Osteocyte (in vitro differentiated cells): ENCODE measurements at regions not wholly inside any gene's neighbourhood (a gene's known extent, or its start where the extent isn't known, plus 50 kb on each side); places are given as distances from the start of the nearest gene placed in this dataset.
A peak's percentile ranks its signal among the peaks of the same experiment; 100 is the strongest.

Source experiments
- DNase-seq: peaks from one replicate; pipeline ENCODE4 v3.0.0; 2021; ENCODE audit warnings: mixed read lengths; ENCODE audit not compliant: unreplicated experiment; ENCODE audit errors: extremely low spot score
- H3K27ac Mint-ChIP-seq: one replicate; pipeline ENCODE4 v1.8.0; 2021; ENCODE audit warnings: mild to moderate bottlenecking, mixed read lengths; ENCODE audit not compliant: unreplicated experiment
- H3K27me3 Mint-ChIP-seq: one replicate; pipeline ENCODE4 v1.8.0; 2021; ENCODE audit warnings: mixed read lengths; ENCODE audit not compliant: unreplicated experiment
- H3K36me3 Mint-ChIP-seq: one replicate; pipeline ENCODE4 v1.8.0; 2021; ENCODE audit warnings: mixed read lengths; ENCODE audit not compliant: unreplicated experiment
- H3K4me1 Mint-ChIP-seq: one replicate; pipeline ENCODE4 v1.8.0; 2021; ENCODE audit warnings: mixed read lengths; ENCODE audit not compliant: unreplicated experiment
- H3K4me3 Mint-ChIP-seq: one replicate; pipeline ENCODE4 v1.8.0; 2021; ENCODE audit warnings: mild to moderate bottlenecking, moderate library complexity, mixed read lengths; ENCODE audit not compliant: unreplicated experiment
- H3K9me3 Mint-ChIP-seq: one replicate; pipeline ENCODE4 v1.8.0; 2021; ENCODE audit warnings: mixed read lengths; ENCODE audit not compliant: unreplicated experiment
- CTCF ChIP-seq: fragments of 200-600 bp; sonication (generic); IDR thresholded peaks from 2 replicates; pipeline ENCODE4 v1.5.0; 2021; ENCODE audit warnings: antibody characterized with exemption, mild to moderate bottlenecking, moderate library complexity

- no peak for DNase-seq
- Mint-ChIP-seq H3K36me3 (peaks cover 4% of the 10 kb centered on the region), H3K27ac (no peak overlapping the region), H3K4me1 (no peaks in the 10 kb centered on the region), H3K9me3 (peaks cover 17% of the 10 kb centered on the region), H3K27me3 (no peaks in the 10 kb centered on the region), H3K4me3 (no peak overlapping the region)
- TF ChIP-seq CTCF, result no peak
Measured at GRCh38 chr3:189557824-189558223, 73.4 kb upstream of the TP63 start.

GRCh38 chr3:189561256-189561655 is 69.9 kb upstream of the TP63 start:
- Mint-ChIP-seq H3K27ac (no peak overlapping the region), H3K36me3 (peaks cover 4% of the 10 kb centered on the region), H3K27me3 (no peaks in the 10 kb centered on the region), H3K9me3 (peaks cover 17% of the 10 kb centered on the region), H3K4me3 (no peak overlapping the region), H3K4me1 (peaks cover 11% of the 10 kb centered on the region)
- no peak for TF ChIP-seq CTCF
- DNase-seq, result no peak

GRCh38 chr3:189563853-189564563 is 67.2 kb upstream of the TP63 start:
- Mint-ChIP-seq H3K4me3 (no peak overlapping the region), H3K27ac (peak overlapping the region; percentile 71), H3K9me3 (no peaks in the 10 kb centered on the region), H3K4me1 (peaks cover 17% of the 10 kb centered on the region), H3K36me3 (no peaks in the 10 kb centered on the region), H3K27me3 (no peaks in the 10 kb centered on the region)
- TF ChIP-seq CTCF, result peak; percentile 8
- no peak for DNase-seq

- DNase-seq, result no peak
- Mint-ChIP-seq H3K9me3 (no peaks in the 10 kb centered on the region), H3K36me3 (no peaks in the 10 kb centered on the region), H3K27me3 (no peaks in the 10 kb centered on the region), H3K4me1 (peaks cover 22% of the 10 kb centered on the region), H3K27ac (no peak overlapping the region), H3K4me3 (no peak overlapping the region)
- no peak for TF ChIP-seq CTCF
Measured at GRCh38 chr3:189566550-189567130, 64.5 kb upstream of the TP63 start.

- no peaks in the 10 kb centered on the region for H3K9me3 Mint-ChIP-seq
- no peaks in the 10 kb centered on the region for H3K27me3 Mint-ChIP-seq
- H3K27ac Mint-ChIP-seq, result no peak overlapping the region
- no peak for TF ChIP-seq CTCF
- H3K4me1 Mint-ChIP-seq, result peaks cover 23% of the 10 kb centered on the region
- no peaks in the 10 kb centered on the region for H3K36me3 Mint-ChIP-seq
- H3K4me3 Mint-ChIP-seq, result no peak overlapping the region
- DNase-seq, result no peak
Measured at GRCh38 chr3:189567322-189567721, 63.9 kb upstream of the TP63 start.
